GM12878 (cell line): ENCODE measurements at regions not wholly inside any gene's neighbourhood (a gene's known extent, or its start where the extent isn't known, plus 50 kb on each side); places are given as distances from the start of the nearest gene placed in this dataset.

Source experiments
- ATAC-seq: fragments of 200-7000 bp; cut with Tn5 transposase; 3 replicates; pipeline ENCODE4 v1.9.1; 2020; ENCODE audit warnings: mild to moderate bottlenecking, moderate library complexity
- BruUV-seq: library from RNA; stranded (reverse); fragments of 400-500 nt; replicated peaks from 2 replicates; lab custom pipeline; 2021; lab: Mats Ljungman, UMichigan
- CTCF ChIA-PET: fragments of 300-600 bp; sonication (Branson Sonifier 250); formaldehyde crosslinking; extraction: SDS; loops from one replicate; lab custom pipeline; 2021; ENCODE audit warnings: inconsistent platforms; lab: Yijun Ruan, JAX
- POLR2A ChIA-PET: fragments of 350-600 bp; formaldehyde crosslinking; extraction: SDS; loops from one replicate; lab custom pipeline; 2021; ENCODE audit warnings: inconsistent platforms; lab: Charles Lee
- RAD21 ChIA-PET: fragments of 300-600 bp; sonication (Branson Sonifier 250); formaldehyde crosslinking; loops from one replicate; lab custom pipeline; 2023; ENCODE audit warnings: antibody characterized with exemption; ENCODE audit not compliant: unreplicated experiment; lab: Charles Lee
- SMC1A ChIA-PET: fragments of 300-600 bp; sonication (Branson Sonifier 250); formaldehyde crosslinking; loops from one replicate; lab custom pipeline; 2023; ENCODE audit not compliant: unreplicated experiment, uncharacterized antibody; lab: Charles Lee
- DNase-seq: peaks from one replicate; pipeline ENCODE4 v3.0.0-alpha.2; 2011; ENCODE audit warnings: low read depth, low spot score
- FAIRE-seq: peaks from 3 replicates; lab custom pipeline; 2011; peaks lifted over from hg19 to GRCh38; lab: Jason Lieb, UNC
- H2AFZ ChIP-seq: 2 replicates; pipeline ENCODE4 v1.6.0; 2011; ENCODE audit warnings: low read depth, low read length, control low read depth; ENCODE audit not compliant: control insufficient read depth
- H3K27ac ChIP-seq: 2 replicates; pipeline ENCODE4 v1.5.1; 2011; ENCODE audit warnings: control low read depth; ENCODE audit not compliant: control insufficient read depth, insufficient read depth
- H3K27me3 ChIP-seq, 2 experiments: replicated peaks in 1 of 2; 2 replicates each; pipeline versions ENCODE4 v1.6.0 to v1.6.1; 2011; ENCODE audit warnings: low read length in 1 of 2; ENCODE audit not compliant: control insufficient read depth in 2 of 2, insufficient read depth in 2 of 2
- H3K36me3 ChIP-seq, 2 experiments: 2 replicates each; pipeline ENCODE4 v1.5.1; 2011; ENCODE audit warnings: low read length in 1 of 2; ENCODE audit not compliant: control insufficient read depth in 2 of 2, insufficient read depth in 2 of 2
- H3K4me1 ChIP-seq: 2 replicates; pipeline ENCODE4 v1.6.1; 2011; ENCODE audit warnings: mild to moderate bottlenecking, low read length, moderate library complexity, mixed read lengths; ENCODE audit not compliant: control insufficient read depth, insufficient read depth
- H3K4me2 ChIP-seq: 2 replicates; pipeline ENCODE4 v1.6.0; 2011; ENCODE audit warnings: control low read depth; ENCODE audit not compliant: control insufficient read depth, insufficient read depth
- H3K4me3 ChIP-seq: fragments of 200-600 bp; sonication (generic); 2 replicates; pipeline ENCODE4 v1.5.1; 2016
- H3K79me2 ChIP-seq: 2 replicates; pipeline ENCODE4 v1.6.0; 2011; ENCODE audit warnings: low read length; ENCODE audit not compliant: control insufficient read depth, insufficient read depth
- H3K9ac ChIP-seq: 2 replicates; pipeline ENCODE4 v1.8.0; 2011; ENCODE audit warnings: low read length, control low read depth, mixed read lengths; ENCODE audit not compliant: control insufficient read depth, insufficient read depth
- H3K9me3 ChIP-seq: replicated peaks from 3 replicates; pipeline ENCODE4 v1.5.1; 2011; ENCODE audit warnings: mild to moderate bottlenecking, low read length; ENCODE audit not compliant: control insufficient read depth, insufficient read depth
- H4K20me1 ChIP-seq: 2 replicates; pipeline ENCODE4 v1.6.0; 2011; ENCODE audit not compliant: control insufficient read depth, insufficient read depth
- BCLAF1 ChIP-seq: fragments of 450-650 bp; IDR thresholded peaks from 2 replicates; pipeline ENCODE4 v1.6.1; 2017; ENCODE audit warnings: antibody characterized with exemption, mild to moderate bottlenecking, moderate library complexity
- CBX3 ChIP-seq: fragments of 200-600 bp; sonication (generic); IDR thresholded peaks from 2 replicates; pipeline ENCODE4 v1.6.1; 2016; ENCODE audit warnings: low read depth, borderline replicate concordance
- CBX5 ChIP-seq: sonication (generic); IDR thresholded peaks from 2 replicates; pipeline ENCODE4 v1.6.1; 2016; ENCODE audit warnings: low read depth, moderate library complexity, mild to moderate bottlenecking, inconsistent platforms
- CEBPZ ChIP-seq: fragments of 150-350 bp; IDR thresholded peaks from 2 replicates; pipeline ENCODE4 v1.6.1; 2016; ENCODE audit warnings: low read depth, low read length
- CREB1 ChIP-seq: IDR thresholded peaks from 2 replicates; pipeline ENCODE4 v1.6.1; 2012; ENCODE audit warnings: low read depth, mild to moderate bottlenecking, inconsistent platforms
- GATAD2B ChIP-seq: fragments of 450-650 bp; conservative IDR thresholded peaks from 2 replicates; pipeline ENCODE4 v1.6.1; 2017; ENCODE audit warnings: low read depth, mild to moderate bottlenecking, moderate library complexity
- HSF1 ChIP-seq: fragments of 150-350 bp; IDR thresholded peaks from 2 replicates; pipeline ENCODE4 v1.6.1; 2014; ENCODE audit warnings: mild to moderate bottlenecking, low read depth, low read length
- MEF2B ChIP-seq: fragments of 450-650 bp; IDR thresholded peaks from 2 replicates; pipeline ENCODE4 v1.6.1; 2018; ENCODE audit warnings: mild to moderate bottlenecking, moderate library complexity; ENCODE audit not compliant: partially characterized antibody, poor library complexity, severe bottlenecking
- MLLT1 ChIP-seq: fragments of 450-650 bp; IDR thresholded peaks from 2 replicates; pipeline ENCODE4 v1.6.1; 2016; ENCODE audit warnings: mild to moderate bottlenecking
- STAT3 ChIP-seq: IDR thresholded peaks from 2 replicates; pipeline ENCODE4 v1.6.1; 2011; ENCODE audit warnings: low read depth, low read length, improper control_type of control experiment
- TARDBP ChIP-seq: IDR thresholded peaks from 2 replicates; pipeline ENCODE4 v1.6.1; 2016; ENCODE audit warnings: borderline replicate concordance
- in situ Hi-C: fragments of 300-500 bp; cut with MboI; formaldehyde crosslinking; loops from 9 replicates; pipeline ENCODE4 v1.14.3; 2018; ENCODE audit warnings: mixed read lengths
- intact Hi-C: fragments of 100-400 bp; cut with micrococcal nuclease; formaldehyde crosslinking; loops from one replicate; pipeline ENCODE4 v1.14.2; 2022; ENCODE audit not compliant: unreplicated experiment

GRCh38 chr9:74041588-74041987 is 455.5 kb upstream of the RORB start:
- Histone ChIP-seq H3K4me3 (no peak overlapping the region), H3K36me3 (no peaks in the 10 kb centered on the region), H3K9me3 (no peaks in the 10 kb centered on the region), H2AFZ (no peak overlapping the region), H3K4me1 (no peaks in the 10 kb centered on the region), H3K27ac (no peak overlapping the region), H4K20me1 (no peaks in the 10 kb centered on the region), H3K79me2 (no peaks in the 10 kb centered on the region), H3K27me3 (no peaks in the 10 kb centered on the region), H3K4me2 (no peak overlapping the region), H3K9ac (no peak overlapping the region)
- DNase-seq (no peak), ATAC-seq (no peak), FAIRE-seq (no peak)
- SMC1A ChIA-PET = no interaction called here
- TF ChIP-seq MLLT1 (no peak), MEF2B (no peak), CBX3 (no peak), HSF1 (no peak), CEBPZ (no peak), STAT3 (no peak), CREB1 (no peak), TARDBP (no peak), CBX5 (no peak), BCLAF1 (no peak), GATAD2B (no peak)
- CTCF ChIA-PET = interaction anchor here (0.6 kb wide), 1 partner anchor 591 kb away, joined by 3 read pairs; no protein-coding TSS in a partner anchor
- in situ Hi-C loops (no loop called here), intact Hi-C loops (no loop called here)
- RAD21 ChIA-PET = no interaction called here
- BruUV-seq = no TSS peak
- POLR2A ChIA-PET = no interaction called here
